Fibroblast of skin of abdomen (primary cell): ENCODE measurements at regions not wholly inside any gene's neighbourhood (a gene's known extent, or its start where the extent isn't known, plus 50 kb on each side); places are given as distances from the start of the nearest gene placed in this dataset.

Experiments used
- DNase-seq: peaks from one replicate; pipeline ENCODE4 v3.0.0-alpha.2; 2013

DNA sequence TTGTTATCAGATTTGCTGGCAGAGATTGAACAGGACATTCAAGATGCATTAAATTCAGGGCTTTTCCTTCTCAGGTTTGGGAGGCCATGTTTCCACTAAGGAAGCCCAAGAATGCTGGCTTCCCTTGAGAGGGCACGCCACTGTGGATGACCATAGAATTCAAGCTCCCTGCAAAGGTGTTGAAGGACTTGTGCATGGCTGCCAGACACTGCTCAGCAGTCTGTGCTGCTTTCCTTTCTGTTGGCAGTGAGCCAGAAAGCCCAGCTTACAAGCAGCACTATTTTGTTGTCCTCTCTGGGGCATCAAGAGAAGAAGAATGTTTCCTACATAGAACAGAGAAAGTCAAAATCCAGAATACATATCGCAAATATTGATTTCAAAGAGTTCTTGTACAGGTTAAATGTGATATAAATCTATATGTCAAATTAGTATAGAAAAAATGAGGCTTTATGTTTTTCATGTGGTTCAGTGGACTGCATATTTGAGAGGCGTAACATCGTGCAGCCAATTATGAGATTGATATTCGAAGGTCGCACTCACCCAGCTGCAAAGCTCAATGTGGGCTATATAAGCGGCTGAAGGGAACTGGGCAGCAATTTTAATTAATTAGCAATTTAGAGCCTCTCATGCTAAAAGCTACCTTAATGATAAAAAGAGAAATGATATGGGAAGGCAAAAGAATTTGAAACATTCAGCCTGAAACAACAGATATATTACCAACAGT lies 103.1 kb upstream of the ISL1 start:
- no peak for DNase-seq

DNA sequence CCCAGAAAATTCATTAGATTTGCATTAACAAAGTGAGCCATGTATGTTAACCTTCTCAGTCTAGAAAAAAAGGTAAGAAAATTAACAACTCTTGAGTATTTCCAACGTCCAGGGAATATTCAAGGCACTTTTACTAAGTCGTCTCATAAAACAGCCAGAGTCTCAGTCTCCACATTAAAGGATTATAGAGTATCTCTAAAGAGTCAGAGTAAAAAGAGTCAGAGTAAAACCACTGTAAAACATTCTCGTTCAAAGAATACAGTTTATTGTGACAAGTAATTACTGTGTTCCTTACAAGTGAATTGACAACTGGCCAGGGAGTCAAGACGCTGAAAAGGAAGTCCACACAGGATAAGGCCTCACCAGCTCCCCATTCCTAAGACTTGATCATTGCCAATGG lies 97.2 kb upstream of the ISL1 start:
- DNase-seq = no peak

DNA sequence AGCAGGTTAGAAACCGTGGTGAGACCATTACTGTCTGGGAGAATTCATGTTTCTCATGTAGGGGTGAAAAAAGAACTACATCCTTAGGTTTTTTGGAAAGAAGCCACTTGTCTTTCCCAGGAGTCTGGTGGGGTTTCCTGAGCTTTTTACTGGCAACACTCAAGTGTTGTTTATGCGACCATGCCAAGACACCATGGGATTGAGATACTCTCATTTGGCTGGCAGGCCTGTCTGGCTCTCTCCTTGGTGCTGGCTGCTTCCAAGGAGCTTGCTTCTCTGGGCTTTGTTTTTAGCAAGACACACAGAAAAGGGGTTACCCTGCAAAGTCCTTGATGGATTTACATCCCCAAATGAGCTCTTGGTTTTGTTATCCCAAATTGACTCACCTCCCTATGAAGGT lies 80.9 kb upstream of the ISL1 start:
- no peak for DNase-seq

DNA sequence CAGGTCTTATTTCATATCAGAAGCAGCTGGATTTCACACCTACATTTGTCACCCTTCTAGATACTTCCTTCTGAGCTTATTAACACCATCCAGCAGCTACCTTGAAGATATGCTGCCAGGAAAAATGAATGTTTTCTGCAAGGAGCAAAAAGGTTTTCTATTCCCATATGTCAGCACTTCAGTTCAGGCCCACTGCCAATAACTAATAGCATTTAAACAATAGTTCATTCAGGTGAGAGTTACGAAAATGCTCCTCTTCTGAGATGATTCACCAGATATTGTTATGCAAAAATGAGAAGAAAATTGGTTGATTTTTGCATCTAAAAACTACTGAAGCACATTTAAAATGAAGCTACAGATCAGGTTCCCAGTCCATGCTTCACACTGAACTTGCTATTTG lies 56.4 kb upstream of the ISL1 start:
- no peak for DNase-seq
